Endothelial cell of umbilical vein (primary cell): ENCODE measurements at regions not wholly inside any gene's neighbourhood (a gene's known extent, or its start where the extent isn't known, plus 50 kb on each side); places are given as distances from the start of the nearest gene placed in this dataset.

Source experiments
- BruUV-seq: library from RNA; stranded (reverse); fragments of 400-500 nt; replicated peaks from 2 replicates; lab custom pipeline; 2021; lab: Mats Ljungman, UMichigan
- CTCF ChIA-PET: fragments of 300-600, 350-600 bp; sonication (Branson Sonifier 250); formaldehyde crosslinking; loops from one replicate; lab custom pipeline; 2021; ENCODE audit warnings: antibody characterized with exemption, inconsistent platforms; lab: Charles Lee
- POLR2A ChIA-PET: fragments of 300-600, 350-600 bp; sonication (Branson Sonifier 250); formaldehyde crosslinking; loops from one replicate; lab custom pipeline; 2021; ENCODE audit warnings: antibody characterized with exemption, inconsistent platforms; lab: Charles Lee
- DNase-seq: peaks from one replicate; pipeline ENCODE4 v3.0.0-alpha.2; 2011; ENCODE audit warnings: low read depth, low spot score
- FAIRE-seq: peaks from 2 replicates; lab custom pipeline; 2011; peaks lifted over from hg19 to GRCh38; lab: Jason Lieb, UNC
- H2AFZ ChIP-seq: 2 replicates; pipeline ENCODE4 v1.6.0; 2012; ENCODE audit warnings: low read depth, low read length, control low read depth, inconsistent platforms
- H3K27ac ChIP-seq: 2 replicates; pipeline ENCODE4 v1.5.1; 2011; ENCODE audit warnings: low read depth, mild to moderate bottlenecking, control low read depth, low read length, moderate library complexity; ENCODE audit not compliant: insufficient read depth
- H3K27me3 ChIP-seq, 2 experiments: 2 replicates each; pipeline versions ENCODE4 v1.6.0 to v1.6.1; 2011; ENCODE audit warnings: low read length in 2 of 2, mixed read lengths in 1 of 2; ENCODE audit not compliant: control insufficient read depth in 2 of 2, insufficient read depth in 2 of 2
- H3K36me3 ChIP-seq, 2 experiments: 2 replicates in 1 of 2; 3 replicates in 1 of 2; pipeline ENCODE4 v1.5.1; 2011; ENCODE audit warnings: low read length in 2 of 2, mild to moderate bottlenecking in 1 of 2, moderate library complexity in 1 of 2; ENCODE audit not compliant: control insufficient read depth in 2 of 2, insufficient read depth in 2 of 2; ENCODE audit errors: extremely low read depth in 1 of 2
- H3K4me1 ChIP-seq: 3 replicates; pipeline ENCODE4 v1.5.1; 2011; ENCODE audit warnings: mild to moderate bottlenecking, low read length; ENCODE audit not compliant: control insufficient read depth, insufficient read depth; ENCODE audit errors: extremely low read depth
- H3K4me2 ChIP-seq: 2 replicates; pipeline ENCODE4 v1.6.1; 2011; ENCODE audit warnings: low read length, control low read depth, mixed read lengths; ENCODE audit not compliant: insufficient read depth
- H3K4me3 ChIP-seq, 3 experiments: fragments of 200-600 bp in 1 of 3; sonication (generic), shearing (Covaris generic) in 1 of 3; replicated peaks in 1 of 3; 2 replicates each; pipeline ENCODE4 v1.5.1; 2011 to 2016; ENCODE audit warnings: control low read depth in 3 of 3, low read length in 3 of 3, mild to moderate bottlenecking in 2 of 3, inconsistent platforms in 1 of 3, low read depth in 1 of 3, moderate library complexity in 1 of 3; ENCODE audit not compliant: insufficient read depth in 1 of 3
- H3K79me2 ChIP-seq: 2 replicates; pipeline ENCODE4 v1.6.0; 2012; ENCODE audit warnings: low read length, inconsistent platforms; ENCODE audit not compliant: control insufficient read depth, insufficient read depth
- H3K9ac ChIP-seq: replicated peaks from 2 replicates; pipeline ENCODE3; 2011; ENCODE audit warnings: low read length, control low read depth; ENCODE audit not compliant: insufficient read depth; ENCODE audit errors: extremely low read depth
- H3K9me1 ChIP-seq: replicated peaks from 3 replicates; pipeline ENCODE4 v1.6.0; 2011; ENCODE audit warnings: mild to moderate bottlenecking, low read length; ENCODE audit not compliant: control insufficient read depth, insufficient read depth; ENCODE audit errors: extremely low read depth
- H3K9me3 ChIP-seq: replicated peaks from 2 replicates; pipeline ENCODE4 v1.5.1; 2012; ENCODE audit warnings: low read length, inconsistent platforms; ENCODE audit not compliant: control insufficient read depth, insufficient read depth
- H4K20me1 ChIP-seq: replicated peaks from 2 replicates; pipeline ENCODE3; 2011; ENCODE audit warnings: mild to moderate bottlenecking, low read length; ENCODE audit not compliant: control insufficient read depth, insufficient read depth; ENCODE audit errors: extremely low read depth
- EZH2 ChIP-seq: IDR thresholded peaks from 2 replicates; pipeline ENCODE4 v1.6.1; 2012; ENCODE audit warnings: borderline replicate concordance, low read depth, mild to moderate bottlenecking, moderate library complexity, low read length, inconsistent platforms; ENCODE audit not compliant: severe bottlenecking
- FOS ChIP-seq: IDR thresholded peaks from 2 replicates; pipeline ENCODE4 v1.6.1; 2011; ENCODE audit warnings: mild to moderate bottlenecking, low read length, moderate library complexity, borderline replicate concordance; ENCODE audit not compliant: insufficient read depth
- GATA2 ChIP-seq: IDR thresholded peaks from 2 replicates; pipeline ENCODE4 v1.7.0; 2011; ENCODE audit warnings: low read depth, mild to moderate bottlenecking, moderate library complexity, mixed read lengths, low read length; ENCODE audit not compliant: insufficient read length, insufficient read depth
- JUN ChIP-seq: IDR thresholded peaks from 2 replicates; pipeline ENCODE4 v1.6.1; 2011; ENCODE audit warnings: borderline replicate concordance, low read depth; ENCODE audit not compliant: insufficient read length, insufficient read depth
- MAX ChIP-seq: IDR thresholded peaks from 2 replicates; pipeline ENCODE4 v1.6.1; 2011; ENCODE audit not compliant: insufficient read depth, insufficient read length
- MYC ChIP-seq: IDR thresholded peaks from one replicate; pipeline ENCODE4 v1.6.1; 2011; ENCODE audit warnings: mild to moderate bottlenecking, low read depth, low read length
- POLR2A ChIP-seq: IDR thresholded peaks from 2 replicates; pipeline ENCODE4 v1.6.1; 2012; ENCODE audit warnings: low read depth, mild to moderate bottlenecking, control low read depth, low read length
- POLR2AphosphoS5 ChIP-seq: IDR thresholded peaks from 2 replicates; pipeline ENCODE4 v1.6.1; 2012; ENCODE audit warnings: low read depth, mild to moderate bottlenecking, control low read depth, low read length, moderate library complexity; ENCODE audit not compliant: insufficient read depth
- dilution Hi-C: fragments of 300-500 bp; cut with MboI; formaldehyde crosslinking; loops from one replicate; pipeline ENCODE4 v1.15.0; 2019; ENCODE audit warnings: low sequenced_read_pairs; ENCODE audit not compliant: extremely low pct_ligation_motif_present
- intact Hi-C: fragments of 100-400 bp; cut with micrococcal nuclease; formaldehyde crosslinking; loops from one replicate; pipeline ENCODE4 v1.10.0; 2022
- TF ChIP-seq, protein P1 (sequence below), 2 donors: IDR thresholded peaks; 1 replicate in 1 of 2; 2 replicates in 1 of 2; pipeline ENCODE4 v1.5.1; 2011; ENCODE audit warnings: low read length in 2 of 2, mild to moderate bottlenecking in 2 of 2, moderate library complexity in 2 of 2, control low read depth in 1 of 2, inconsistent platforms in 1 of 2, low read depth in 1 of 2; ENCODE audit not compliant: insufficient read depth in 1 of 2; ENCODE audit errors: extremely low read depth in 1 of 2

- Histone ChIP-seq H3K9me1 (no peaks in the 10 kb centered on the region), H4K20me1 (no peaks in the 10 kb centered on the region), H3K4me2 (no peak overlapping the region), H3K27ac (no peak overlapping the region), H3K4me1 (no peaks in the 10 kb centered on the region), H3K9me3 (no peaks in the 10 kb centered on the region), H3K9ac (no peak overlapping the region), H3K27me3 (no peaks in the 10 kb centered on the region), H2AFZ (no peak overlapping the region), H3K79me2 (no peaks in the 10 kb centered on the region), H3K4me3 (no peak overlapping the region), H3K36me3 (no peaks in the 10 kb centered on the region)
- intact Hi-C loops = no loop called here
- ChIA-PET POLR2A (no interaction called here), CTCF (no interaction called here)
- no peak for FAIRE-seq
- TF ChIP-seq JUN (no peak), FOS (no peak)
- TF ChIP-seq, protein P1, sequence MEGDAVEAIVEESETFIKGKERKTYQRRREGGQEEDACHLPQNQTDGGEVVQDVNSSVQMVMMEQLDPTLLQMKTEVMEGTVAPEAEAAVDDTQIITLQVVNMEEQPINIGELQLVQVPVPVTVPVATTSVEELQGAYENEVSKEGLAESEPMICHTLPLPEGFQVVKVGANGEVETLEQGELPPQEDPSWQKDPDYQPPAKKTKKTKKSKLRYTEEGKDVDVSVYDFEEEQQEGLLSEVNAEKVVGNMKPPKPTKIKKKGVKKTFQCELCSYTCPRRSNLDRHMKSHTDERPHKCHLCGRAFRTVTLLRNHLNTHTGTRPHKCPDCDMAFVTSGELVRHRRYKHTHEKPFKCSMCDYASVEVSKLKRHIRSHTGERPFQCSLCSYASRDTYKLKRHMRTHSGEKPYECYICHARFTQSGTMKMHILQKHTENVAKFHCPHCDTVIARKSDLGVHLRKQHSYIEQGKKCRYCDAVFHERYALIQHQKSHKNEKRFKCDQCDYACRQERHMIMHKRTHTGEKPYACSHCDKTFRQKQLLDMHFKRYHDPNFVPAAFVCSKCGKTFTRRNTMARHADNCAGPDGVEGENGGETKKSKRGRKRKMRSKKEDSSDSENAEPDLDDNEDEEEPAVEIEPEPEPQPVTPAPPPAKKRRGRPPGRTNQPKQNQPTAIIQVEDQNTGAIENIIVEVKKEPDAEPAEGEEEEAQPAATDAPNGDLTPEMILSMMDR (IDR thresholded peaks at IDR 0.05; ENCODE audit: extremely low read depth in 1 of 2, insufficient read depth in 1 of 2, low read depth in 1 of 2, low read length in 2 of 2) = no peak
- dilution Hi-C loops = no loop called here
- BruUV-seq = no TSS peak
- no peak for DNase-seq
Measured at GRCh38 chr18:73679941-73680712, 467.5 kb downstream of the FBXO15 start.

- DNase-seq (no peak), FAIRE-seq (no peak)
- Histone ChIP-seq H3K4me3 (no peak overlapping the region), H3K27me3 (no peaks in the 10 kb centered on the region), H4K20me1 (no peaks in the 10 kb centered on the region), H3K9ac (no peak overlapping the region), H3K9me1 (no peaks in the 10 kb centered on the region), H3K9me3 (no peaks in the 10 kb centered on the region), H3K27ac (no peak overlapping the region), H3K4me1 (no peaks in the 10 kb centered on the region), H2AFZ (no peak overlapping the region), H3K4me2 (no peak overlapping the region), H3K36me3 (no peaks in the 10 kb centered on the region), H3K79me2 (no peaks in the 10 kb centered on the region)
- CTCF ChIA-PET = no interaction called here
- POLR2A ChIA-PET = no interaction called here
- BruUV-seq = no TSS peak
- dilution Hi-C loops (no loop called here), intact Hi-C loops (no loop called here)
- TF ChIP-seq, protein P1 (IDR thresholded peaks at IDR 0.05; ENCODE audit: extremely low read depth in 1 of 2, insufficient read depth in 1 of 2, low read depth in 1 of 2, low read length in 2 of 2) = no peak
- TF ChIP-seq FOS (no peak), EZH2 (no peak), MYC (no peak), MAX (no peak), POLR2AphosphoS5 (no peak), POLR2A (no peak), JUN (no peak), GATA2 (no peak)
Measured at GRCh38 chr18:73677450-73677849, 470.2 kb downstream of the FBXO15 start.
